Testis (tissue), 2 donors: ENCODE measurements at regions not wholly inside any gene's neighbourhood (a gene's known extent, or its start where the extent isn't known, plus 50 kb on each side); places are given as distances from the start of the nearest gene placed in this dataset.

Experiments used
- POLR2A ChIP-seq: fragments of 450-650 bp; IDR thresholded peaks from one replicate; pipeline ENCODE4 v1.6.1; 2017; ENCODE audit warnings: antibody characterized with exemption, mild to moderate bottlenecking, moderate library complexity
- TF ChIP-seq, protein P1 (sequence below), 3 experiments: fragments of 450-650 bp in 2 of 3; fragments of 200-600 bp in 1 of 3; sonication (generic) in 1 of 3; IDR thresholded peaks; one replicate each; pipeline ENCODE4 v1.5.1; 2016 to 2019; ENCODE audit warnings: antibody characterized with exemption in 3 of 3, mild to moderate bottlenecking in 2 of 3, moderate library complexity in 1 of 3

DNA sequence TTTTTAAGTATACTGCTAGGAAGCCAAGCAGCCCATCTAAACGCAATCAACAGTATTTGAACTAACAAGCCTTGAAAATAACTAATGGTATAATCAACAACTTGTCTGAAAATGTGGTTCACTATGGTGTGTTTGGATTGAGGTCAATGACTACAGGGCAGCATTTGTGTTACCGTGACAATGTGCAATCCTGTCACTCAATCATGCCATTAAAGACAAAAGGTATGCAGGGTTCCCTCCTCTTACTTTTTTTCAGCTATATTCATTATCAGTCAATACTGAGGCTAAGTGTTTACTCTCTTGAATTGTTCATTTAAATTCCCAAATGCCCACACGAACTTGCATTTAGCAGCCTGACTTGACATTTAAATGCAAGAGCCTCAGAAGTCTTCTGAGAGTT, 1099.3 kb upstream of the EPHA6 start:
- TF ChIP-seq, protein P1, sequence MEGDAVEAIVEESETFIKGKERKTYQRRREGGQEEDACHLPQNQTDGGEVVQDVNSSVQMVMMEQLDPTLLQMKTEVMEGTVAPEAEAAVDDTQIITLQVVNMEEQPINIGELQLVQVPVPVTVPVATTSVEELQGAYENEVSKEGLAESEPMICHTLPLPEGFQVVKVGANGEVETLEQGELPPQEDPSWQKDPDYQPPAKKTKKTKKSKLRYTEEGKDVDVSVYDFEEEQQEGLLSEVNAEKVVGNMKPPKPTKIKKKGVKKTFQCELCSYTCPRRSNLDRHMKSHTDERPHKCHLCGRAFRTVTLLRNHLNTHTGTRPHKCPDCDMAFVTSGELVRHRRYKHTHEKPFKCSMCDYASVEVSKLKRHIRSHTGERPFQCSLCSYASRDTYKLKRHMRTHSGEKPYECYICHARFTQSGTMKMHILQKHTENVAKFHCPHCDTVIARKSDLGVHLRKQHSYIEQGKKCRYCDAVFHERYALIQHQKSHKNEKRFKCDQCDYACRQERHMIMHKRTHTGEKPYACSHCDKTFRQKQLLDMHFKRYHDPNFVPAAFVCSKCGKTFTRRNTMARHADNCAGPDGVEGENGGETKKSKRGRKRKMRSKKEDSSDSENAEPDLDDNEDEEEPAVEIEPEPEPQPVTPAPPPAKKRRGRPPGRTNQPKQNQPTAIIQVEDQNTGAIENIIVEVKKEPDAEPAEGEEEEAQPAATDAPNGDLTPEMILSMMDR (IDR thresholded peaks at IDR 0.05): no peak
- no peak for TF ChIP-seq POLR2A
